Tibial nerve (tissue), 4 donors: ENCODE measurements at regions not wholly inside any gene's neighbourhood (a gene's known extent, or its start where the extent isn't known, plus 50 kb on each side); places are given as distances from the start of the nearest gene placed in this dataset.

ENCODE experiments used
- DNase-seq, 2 donors: peaks; one replicate each; pipeline ENCODE4 v3.0.0-alpha.2; 2019; ENCODE audit warnings: low spot score in 2 of 2
- H3K27ac ChIP-seq, 4 donors: fragments of 200-600 bp; sonication (generic) in 3 of 4; one replicate each; pipeline ENCODE4 v1.5.1; 2017 to 2019; ENCODE audit warnings: mild to moderate bottlenecking in 1 of 4
- H3K27me3 ChIP-seq, 2 donors: fragments of 200-600 bp; sonication (generic) in 1 of 2; one replicate each; pipeline versions ENCODE4 v1.5.1 to v1.6.0; 2017 to 2019
- H3K36me3 ChIP-seq, 3 donors: fragments of 200-600 bp; sonication (generic); one replicate each; pipeline ENCODE4 v1.5.1; 2018 to 2019
- H3K4me1 ChIP-seq, 4 donors: fragments of 200-600 bp; sonication (generic) in 3 of 4; one replicate each; pipeline ENCODE4 v1.5.1; 2017 to 2019
- H3K4me3 ChIP-seq, 4 donors: fragments of 200-600 bp; sonication (generic) in 3 of 4; one replicate each; pipeline ENCODE4 v1.5.1; 2017 to 2019; ENCODE audit warnings: mild to moderate bottlenecking in 1 of 4, moderate library complexity in 1 of 4
- H3K9me3 ChIP-seq, 4 donors: fragments of 200-600 bp; sonication (generic) in 3 of 4; one replicate each; pipeline ENCODE4 v1.5.1; 2017 to 2019
- EP300 ChIP-seq, 2 donors: sonication (generic); formaldehyde crosslinking; IDR thresholded peaks; one replicate each; pipeline ENCODE4 v1.6.1; 2017; ENCODE audit warnings: antibody characterized with exemption in 2 of 2, mild to moderate bottlenecking in 1 of 2
- POLR2A ChIP-seq, 2 donors: fragments of 450-650 bp; IDR thresholded peaks; one replicate each; pipeline ENCODE4 v1.6.1; 2017; ENCODE audit warnings: antibody characterized with exemption in 2 of 2, mild to moderate bottlenecking in 2 of 2, moderate library complexity in 2 of 2
- WGBS, 2 donors: methylation state at CpG; one replicate each; pipeline ENCODE4 v1.1.5; 2018; 5-methylcytosine and 5-hydroxymethylcytosine counted together
- TF ChIP-seq, protein P1 (sequence below), 5 experiments: fragments of 200-600 bp in 3 of 5; fragments of 450-650 bp in 2 of 5; sonication (generic) in 3 of 5; IDR thresholded peaks; one replicate each; pipeline ENCODE4 v1.5.1; 2016 to 2019; ENCODE audit warnings: antibody characterized with exemption in 5 of 5, mild to moderate bottlenecking in 3 of 5, moderate library complexity in 2 of 5

GRCh38 chr20:24718277-24718676, 230.8 kb upstream of the CST7 start:
- 82 to 83% methylated on average over 2 of the region's 2 CpGs for WGBS, 2 donors
- Histone ChIP-seq H3K27ac (no peak overlapping the region), H3K9me3 (peaks cover 0 to 19% (median 0%) of the 10 kb centered on the region in 4 donors), H3K4me3 (no peak overlapping the region), H3K27me3 (no peaks in the 10 kb centered on the region), H3K4me1 (no peaks in the 10 kb centered on the region), H3K36me3 (no peaks in the 10 kb centered on the region)
- no peak for TF ChIP-seq EP300 (IDR thresholded peaks at IDR 0.05)
- no peak for TF ChIP-seq POLR2A (IDR thresholded peaks at IDR 0.05)
- TF ChIP-seq, protein P1, sequence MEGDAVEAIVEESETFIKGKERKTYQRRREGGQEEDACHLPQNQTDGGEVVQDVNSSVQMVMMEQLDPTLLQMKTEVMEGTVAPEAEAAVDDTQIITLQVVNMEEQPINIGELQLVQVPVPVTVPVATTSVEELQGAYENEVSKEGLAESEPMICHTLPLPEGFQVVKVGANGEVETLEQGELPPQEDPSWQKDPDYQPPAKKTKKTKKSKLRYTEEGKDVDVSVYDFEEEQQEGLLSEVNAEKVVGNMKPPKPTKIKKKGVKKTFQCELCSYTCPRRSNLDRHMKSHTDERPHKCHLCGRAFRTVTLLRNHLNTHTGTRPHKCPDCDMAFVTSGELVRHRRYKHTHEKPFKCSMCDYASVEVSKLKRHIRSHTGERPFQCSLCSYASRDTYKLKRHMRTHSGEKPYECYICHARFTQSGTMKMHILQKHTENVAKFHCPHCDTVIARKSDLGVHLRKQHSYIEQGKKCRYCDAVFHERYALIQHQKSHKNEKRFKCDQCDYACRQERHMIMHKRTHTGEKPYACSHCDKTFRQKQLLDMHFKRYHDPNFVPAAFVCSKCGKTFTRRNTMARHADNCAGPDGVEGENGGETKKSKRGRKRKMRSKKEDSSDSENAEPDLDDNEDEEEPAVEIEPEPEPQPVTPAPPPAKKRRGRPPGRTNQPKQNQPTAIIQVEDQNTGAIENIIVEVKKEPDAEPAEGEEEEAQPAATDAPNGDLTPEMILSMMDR (IDR thresholded peaks at IDR 0.05): no peak
- DNase-seq: no peak

- DNase-seq: no peak
- H3K27ac ChIP-seq: no peak overlapping the region
- H3K4me1 ChIP-seq: no peaks in the 10 kb centered on the region
- peaks cover 0 to 14% (median 0%) of the 10 kb centered on the region in 4 donors for H3K9me3 ChIP-seq
- no peaks in the 10 kb centered on the region for H3K36me3 ChIP-seq
- no peak overlapping the region for H3K4me3 ChIP-seq
- WGBS, 2 donors: 85 to 88% methylated on average over 1 of the region's 1 CpG
- H3K27me3 ChIP-seq: no peaks in the 10 kb centered on the region
- TF ChIP-seq, protein P1 (IDR thresholded peaks at IDR 0.05): no peak
- no peak for TF ChIP-seq POLR2A (IDR thresholded peaks at IDR 0.05)
- TF ChIP-seq EP300 (IDR thresholded peaks at IDR 0.05): no peak
These were observed 230.4 kb upstream of the CST7 start for GRCh38 chr20:24718696-24719095.

- no peaks in the 10 kb centered on the region for H3K9me3 ChIP-seq
- H3K4me3 ChIP-seq: no peak overlapping the region
- TF ChIP-seq, protein P1 (IDR thresholded peaks at IDR 0.05): no peak
- TF ChIP-seq POLR2A (IDR thresholded peaks at IDR 0.05) (no peak), EP300 (IDR thresholded peaks at IDR 0.05) (no peak)
- H3K4me1 ChIP-seq: no peaks in the 10 kb centered on the region
- no peaks in the 10 kb centered on the region for H3K36me3 ChIP-seq
- H3K27ac ChIP-seq: no peak overlapping the region
- no peaks in the 10 kb centered on the region for H3K27me3 ChIP-seq
- no peak for DNase-seq
- 87 to 95% methylated on average over 4 of the region's 4 CpGs for WGBS, 2 donors
These were observed 228.1 kb upstream of the CST7 start for GRCh38 chr20:24720957-24721356.

DNA sequence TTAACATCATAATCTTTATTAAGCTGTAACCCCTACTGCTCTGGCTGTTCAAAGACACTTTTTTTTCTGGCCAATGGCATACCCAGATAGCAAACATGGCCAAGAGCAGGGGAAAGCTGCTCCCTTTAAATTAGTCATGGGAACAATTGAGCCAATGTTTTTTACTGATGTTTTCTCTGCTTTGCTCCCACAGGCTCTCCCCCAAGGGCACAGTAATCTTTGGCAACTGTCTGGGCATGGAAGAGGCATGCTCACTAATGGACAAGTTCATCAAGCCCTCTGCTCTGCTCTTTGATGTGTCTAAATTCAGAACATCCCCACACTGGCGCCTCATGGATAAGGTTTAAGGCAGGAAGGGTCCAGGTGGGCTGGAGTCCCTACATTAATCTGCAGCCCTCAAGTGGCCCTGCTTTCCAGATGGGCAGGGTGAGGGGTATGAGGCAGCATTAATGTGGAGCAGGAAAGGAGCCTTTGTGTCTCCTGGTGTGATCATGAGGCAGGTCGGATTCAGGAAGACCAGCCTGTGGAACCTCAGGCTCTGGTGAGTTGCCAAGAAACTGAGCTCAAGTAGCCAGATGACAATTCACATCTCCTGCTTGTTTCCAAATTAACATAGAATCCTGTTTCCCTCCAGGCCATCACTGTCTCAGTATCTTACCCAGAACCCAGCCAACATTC, 227.0 kb upstream of the CST7 start:
- 67 to 76% methylated on average over 2 of the region's 2 CpGs for WGBS, 2 donors
- Histone ChIP-seq H3K9me3 (no peaks in the 10 kb centered on the region), H3K36me3 (no peaks in the 10 kb centered on the region), H3K4me1 (no peaks in the 10 kb centered on the region), H3K4me3 (no peak overlapping the region), H3K27ac (no peak overlapping the region), H3K27me3 (no peaks in the 10 kb centered on the region)
- no peak for DNase-seq
- TF ChIP-seq, protein P1 (IDR thresholded peaks at IDR 0.05): no peak
- TF ChIP-seq EP300 (IDR thresholded peaks at IDR 0.05) (no peak), POLR2A (IDR thresholded peaks at IDR 0.05) (no peak)

GRCh38 chr20:24722586-24722985, 226.5 kb upstream of the CST7 start:
- no peak for DNase-seq
- no peak overlapping the region for H3K4me3 ChIP-seq
- no peaks in the 10 kb centered on the region for H3K9me3 ChIP-seq
- H3K27ac ChIP-seq: no peak overlapping the region
- no peaks in the 10 kb centered on the region for H3K36me3 ChIP-seq
- H3K4me1 ChIP-seq: no peaks in the 10 kb centered on the region
- WGBS, 2 donors: 64 to 85% methylated on average over 1 of the region's 1 CpG
- no peak for TF ChIP-seq EP300 (IDR thresholded peaks at IDR 0.05)
- TF ChIP-seq, protein P1 (IDR thresholded peaks at IDR 0.05): no peak
- TF ChIP-seq POLR2A (IDR thresholded peaks at IDR 0.05): no peak
- no peaks in the 10 kb centered on the region for H3K27me3 ChIP-seq
